ENCODE measurements at regions not wholly inside any gene's neighbourhood (a gene's known extent, or its start where the extent isn't known, plus 50 kb on each side); places are given as distances from the start of the nearest gene placed in this dataset.

GRCh38 chr6:15044146-15044882, 201.6 kb upstream of the JARID2 start:
- Histone ChIP-seq H3K79me2 (replicated peaks; ENCODE audit: insufficient read depth) (0 out of 2 replicates have a peak, but pooled peaks cover 4% of the 10 kb centered on the region), H3K36me3 (ENCODE audit: insufficient read depth) (no peaks in the 10 kb centered on the region), H2AFZ (peak overlapping the region; percentile 53; the same call in 1 of the 2 replicates), H3F3A (replicated peaks; ENCODE audit: low read depth) (no peaks in the 10 kb centered on the region), H3K27me3 (ENCODE audit: insufficient read depth) (no peaks in the 10 kb centered on the region), H3K4me2 (no peak overlapping the region), H3K4me1 (ENCODE audit: insufficient read depth) (peaks cover 6% of the 10 kb centered on the region), H4K20me1 (replicated peaks; ENCODE audit: insufficient read depth) (no peaks in the 10 kb centered on the region), H3K4me3 (no peak overlapping the region), H3K9me2 (ENCODE audit: insufficient read depth) (0 out of 2 replicates have a peak, but pooled peaks cover 3% of the 10 kb centered on the region), H3K27ac (ENCODE audit: low read depth) (no peak overlapping the region)
- Mint-ChIP-seq H3K27me3 (ENCODE audit: insufficient read depth, low read depth, poor library complexity) (peaks cover 11% of the 10 kb centered on the region), H3K4me3 (no peak overlapping the region), H3K36me3 (ENCODE audit: low read depth) (no peaks in the 10 kb centered on the region), H3K4me1 (peaks cover 16% of the 10 kb centered on the region), H3K9me3 (no peaks in the 10 kb centered on the region), H3K27ac (no peak overlapping the region)
- no peak for TF ChIP-seq ZNF331 (CRISPR knock-in tag; IDR thresholded peaks at IDR 0.05; ENCODE audit: low read depth)
- TF ChIP-seq JUNB (IDR thresholded peaks at IDR 0.05; ENCODE audit: unreplicated experiment) = no peak
- TF ChIP-seq EZH2phosphoT487 (IDR thresholded peaks at IDR 0.05; ENCODE audit: unreplicated experiment) = no peak
- TF ChIP-seq REST (IDR thresholded peaks at IDR 0.05; ENCODE audit: unreplicated experiment) = no peak
- no peak for TF ChIP-seq ETS1 (IDR thresholded peaks at IDR 0.05)
- no peak for TF ChIP-seq CREB1 (CRISPR knock-in tag; IDR thresholded peaks at IDR 0.05; ENCODE audit: low read depth)
- ATAC-seq = no peak
- peak; percentile 26 for DNase-seq (ENCODE audit: low spot score)

- Mint-ChIP-seq H3K27ac (no peak overlapping the region), H3K9me3 (no peaks in the 10 kb centered on the region), H3K27me3 (ENCODE audit: insufficient read depth, low read depth, poor library complexity) (peaks cover 11% of the 10 kb centered on the region), H3K4me1 (peaks cover 14% of the 10 kb centered on the region), H3K4me3 (no peak overlapping the region), H3K36me3 (ENCODE audit: low read depth) (no peaks in the 10 kb centered on the region)
- H3K4me3 ChIP-seq = no peak overlapping the region
- no peaks in the 10 kb centered on the region for H3K27me3 ChIP-seq (ENCODE audit: insufficient read depth)
- H3K9me2 ChIP-seq (ENCODE audit: insufficient read depth) = 0 out of 2 replicates have a peak, but pooled peaks cover 3% of the 10 kb centered on the region
- no peak overlapping the region for H3K27ac ChIP-seq (ENCODE audit: low read depth)
- no peak overlapping the region for H2AFZ ChIP-seq
- DNase-seq (ENCODE audit: low spot score) (no peak), ATAC-seq (no peak)
- peaks cover 5% of the 10 kb centered on the region for H3K4me1 ChIP-seq (ENCODE audit: insufficient read depth)
- 0 out of 2 replicates have a peak, but pooled peaks cover 4% of the 10 kb centered on the region for H3K79me2 ChIP-seq (replicated peaks; ENCODE audit: insufficient read depth)
- no peak overlapping the region for H3K4me2 ChIP-seq
- no peaks in the 10 kb centered on the region for H3F3A ChIP-seq (replicated peaks; ENCODE audit: low read depth)
- H3K36me3 ChIP-seq (ENCODE audit: insufficient read depth) = no peaks in the 10 kb centered on the region
- H4K20me1 ChIP-seq (replicated peaks; ENCODE audit: insufficient read depth) = no peaks in the 10 kb centered on the region
- TF ChIP-seq CREB1 (CRISPR knock-in tag; IDR thresholded peaks at IDR 0.05; ENCODE audit: low read depth) (no peak), JUNB (IDR thresholded peaks at IDR 0.05; ENCODE audit: unreplicated experiment) (no peak), ETS1 (IDR thresholded peaks at IDR 0.05) (no peak), ZNF331 (CRISPR knock-in tag; IDR thresholded peaks at IDR 0.05; ENCODE audit: low read depth) (no peak), STAT1 (IDR thresholded peaks at IDR 0.05; ENCODE audit: unreplicated experiment) (no peak), CTCF (conservative IDR thresholded peaks at IDR 0.05; ENCODE audit: low read depth in 2 of 2) (no peak), EZH2phosphoT487 (IDR thresholded peaks at IDR 0.05; ENCODE audit: unreplicated experiment) (no peak), ZNF114 (CRISPR knock-in tag; IDR thresholded peaks at IDR 0.05) (no peak), POLR2AphosphoS5 (IDR thresholded peaks at IDR 0.05; ENCODE audit: low read depth) (no peak)
These were observed 200.9 kb upstream of the JARID2 start for GRCh38 chr6:15044948-15045347.
